Memory B cell (primary cell): ENCODE measurements at regions not wholly inside any gene's neighbourhood (a gene's known extent, or its start where the extent isn't known, plus 50 kb on each side); places are given as distances from the start of the nearest gene placed in this dataset.

ENCODE experiments used
- ATAC-seq: fragments of 150-1000 bp; cut with Tn5 transposase; 2 replicates; pipeline ENCODE4 v1.10.0; 2021; ENCODE audit warnings: low read depth, mild to moderate bottlenecking, moderate library complexity
- DNase-seq, 2 donors: peaks; one replicate each; pipeline ENCODE4 v3.0.0; 2022; ENCODE audit warnings: low spot score in 2 of 2
- H3K27ac Mint-ChIP-seq: one replicate; pipeline ENCODE4 v1.8.0; 2022; ENCODE audit warnings: mild to moderate bottlenecking, moderate library complexity, mixed read lengths
- H3K27me3 Mint-ChIP-seq: one replicate; pipeline ENCODE4 v1.8.0; 2022; ENCODE audit warnings: mixed read lengths
- H3K36me3 Mint-ChIP-seq: one replicate; pipeline ENCODE4 v1.8.0; 2022; ENCODE audit warnings: mild to moderate bottlenecking, mixed read lengths
- H3K4me1 Mint-ChIP-seq: one replicate; pipeline ENCODE4 v1.8.0; 2022; ENCODE audit warnings: mixed read lengths
- H3K4me3 Mint-ChIP-seq: one replicate; pipeline ENCODE4 v1.8.0; 2022; ENCODE audit warnings: mild to moderate bottlenecking, moderate library complexity, mixed read lengths
- H3K9me3 Mint-ChIP-seq: one replicate; pipeline ENCODE4 v1.8.0; 2022; ENCODE audit warnings: mixed read lengths

GRCh38 chr1:63033211-63033610 is 249.3 kb downstream of the ATG4C start:
- Mint-ChIP-seq H3K4me3 (no peak overlapping the region), H3K27ac (no peak overlapping the region), H3K27me3 (peaks cover 3% of the 10 kb centered on the region), H3K4me1 (no peaks in the 10 kb centered on the region), H3K36me3 (no peaks in the 10 kb centered on the region), H3K9me3 (peaks cover 1% of the 10 kb centered on the region)
- DNase-seq (no peak), ATAC-seq (no peak)

GRCh38 chr1:63034256-63034655 is 250.3 kb downstream of the ATG4C start:
- H3K36me3 Mint-ChIP-seq, result no peaks in the 10 kb centered on the region
- no peak for ATAC-seq
- H3K4me1 Mint-ChIP-seq, result no peaks in the 10 kb centered on the region
- H3K27ac Mint-ChIP-seq, result no peak overlapping the region
- DNase-seq, result no peak
- no peak overlapping the region for H3K4me3 Mint-ChIP-seq
- peaks cover 3% of the 10 kb centered on the region for H3K27me3 Mint-ChIP-seq
- no peaks in the 10 kb centered on the region for H3K9me3 Mint-ChIP-seq

GRCh38 chr1:63038586-63038985 is 254.7 kb downstream of the ATG4C start:
- no peaks in the 10 kb centered on the region for H3K9me3 Mint-ChIP-seq
- no peaks in the 10 kb centered on the region for H3K4me1 Mint-ChIP-seq
- H3K36me3 Mint-ChIP-seq, result no peaks in the 10 kb centered on the region
- H3K27me3 Mint-ChIP-seq, result peaks cover 3% of the 10 kb centered on the region
- no peak for ATAC-seq
- no peak for DNase-seq
- no peak overlapping the region for H3K27ac Mint-ChIP-seq
- H3K4me3 Mint-ChIP-seq, result no peak overlapping the region

GRCh38 chr1:63041660-63042059 is 257.7 kb downstream of the ATG4C start:
- DNase-seq (no peak), ATAC-seq (no peak)
- Mint-ChIP-seq H3K4me1 (no peaks in the 10 kb centered on the region), H3K4me3 (no peak overlapping the region), H3K36me3 (no peaks in the 10 kb centered on the region), H3K27ac (no peak overlapping the region), H3K27me3 (no peaks in the 10 kb centered on the region), H3K9me3 (no peaks in the 10 kb centered on the region)

GRCh38 chr1:63042278-63042677 is 258.3 kb downstream of the ATG4C start:
- no peaks in the 10 kb centered on the region for H3K27me3 Mint-ChIP-seq
- ATAC-seq (no peak), DNase-seq (no peak)
- no peaks in the 10 kb centered on the region for H3K36me3 Mint-ChIP-seq
- H3K4me3 Mint-ChIP-seq, result no peak overlapping the region
- H3K27ac Mint-ChIP-seq, result no peak overlapping the region
- H3K9me3 Mint-ChIP-seq, result no peaks in the 10 kb centered on the region
- H3K4me1 Mint-ChIP-seq, result no peaks in the 10 kb centered on the region

GRCh38 chr1:63046539-63046938 is 262.6 kb downstream of the ATG4C start:
- no peak overlapping the region for H3K4me3 Mint-ChIP-seq
- H3K4me1 Mint-ChIP-seq, result no peaks in the 10 kb centered on the region
- DNase-seq (no peak), ATAC-seq (no peak)
- H3K27me3 Mint-ChIP-seq, result peaks cover 3% of the 10 kb centered on the region
- no peaks in the 10 kb centered on the region for H3K9me3 Mint-ChIP-seq
- H3K27ac Mint-ChIP-seq, result no peak overlapping the region
- no peaks in the 10 kb centered on the region for H3K36me3 Mint-ChIP-seq

- Mint-ChIP-seq H3K4me3 (no peak overlapping the region), H3K27me3 (peaks cover 3% of the 10 kb centered on the region), H3K36me3 (no peaks in the 10 kb centered on the region), H3K9me3 (no peaks in the 10 kb centered on the region), H3K4me1 (no peaks in the 10 kb centered on the region), H3K27ac (no peak overlapping the region)
- ATAC-seq (no peak), DNase-seq (no peak)
These were observed 265.2 kb downstream of the ATG4C start for GRCh38 chr1:63049135-63049534.

GRCh38 chr1:63051356-63051755 is 267.4 kb downstream of the ATG4C start:
- DNase-seq, result no peak
- Mint-ChIP-seq H3K36me3 (no peaks in the 10 kb centered on the region), H3K27me3 (peaks cover 12% of the 10 kb centered on the region), H3K9me3 (no peaks in the 10 kb centered on the region), H3K27ac (no peak overlapping the region), H3K4me1 (no peaks in the 10 kb centered on the region), H3K4me3 (no peak overlapping the region)
- no peak for ATAC-seq

- H3K27ac Mint-ChIP-seq, result no peak overlapping the region
- ATAC-seq, result no peak
- no peak for DNase-seq
- H3K4me1 Mint-ChIP-seq, result no peaks in the 10 kb centered on the region
- no peak overlapping the region for H3K4me3 Mint-ChIP-seq
- H3K9me3 Mint-ChIP-seq, result no peaks in the 10 kb centered on the region
- no peaks in the 10 kb centered on the region for H3K36me3 Mint-ChIP-seq
- peaks cover 13% of the 10 kb centered on the region for H3K27me3 Mint-ChIP-seq
These were observed 268.0 kb downstream of the ATG4C start for GRCh38 chr1:63051886-63052285.

GRCh38 chr1:63054184-63054583 is 268.2 kb upstream of the FOXD3 start:
- H3K36me3 Mint-ChIP-seq, result no peaks in the 10 kb centered on the region
- no peak for DNase-seq
- no peaks in the 10 kb centered on the region for H3K9me3 Mint-ChIP-seq
- H3K27ac Mint-ChIP-seq, result no peak overlapping the region
- no peak for ATAC-seq
- no peaks in the 10 kb centered on the region for H3K4me1 Mint-ChIP-seq
- peaks cover 12% of the 10 kb centered on the region for H3K27me3 Mint-ChIP-seq
- no peak overlapping the region for H3K4me3 Mint-ChIP-seq

GRCh38 chr1:63063367-63063766 is 259.0 kb upstream of the FOXD3 start:
- H3K9me3 Mint-ChIP-seq, result peaks cover 3% of the 10 kb centered on the region
- H3K4me3 Mint-ChIP-seq, result no peak overlapping the region
- no peak for DNase-seq
- no peak for ATAC-seq
- no peak overlapping the region for H3K27ac Mint-ChIP-seq
- no peaks in the 10 kb centered on the region for H3K4me1 Mint-ChIP-seq
- H3K27me3 Mint-ChIP-seq, result peaks cover 3% of the 10 kb centered on the region
- H3K36me3 Mint-ChIP-seq, result no peaks in the 10 kb centered on the region

GRCh38 chr1:63064135-63064534 is 258.2 kb upstream of the FOXD3 start:
- Mint-ChIP-seq H3K27ac (no peak overlapping the region), H3K4me1 (no peaks in the 10 kb centered on the region)

GRCh38 chr1:63068626-63069025 is 253.7 kb upstream of the FOXD3 start:
- Mint-ChIP-seq H3K9me3 (peaks cover 1% of the 10 kb centered on the region), H3K36me3 (no peaks in the 10 kb centered on the region), H3K27ac (no peak overlapping the region), H3K4me3 (no peak overlapping the region), H3K4me1 (no peaks in the 10 kb centered on the region), H3K27me3 (peaks cover 15% of the 10 kb centered on the region)
- no peak for DNase-seq
- no peak for ATAC-seq

More at GRCh38 chr1:63064135-63064534, 258.2 kb upstream of the FOXD3 start:
- ATAC-seq (no peak), DNase-seq (no peak)
- H3K36me3 Mint-ChIP-seq, result no peaks in the 10 kb centered on the region
- H3K9me3 Mint-ChIP-seq, result peaks cover 3% of the 10 kb centered on the region
- peaks cover 3% of the 10 kb centered on the region for H3K27me3 Mint-ChIP-seq
- no peak overlapping the region for H3K4me3 Mint-ChIP-seq

GRCh38 chr1:63069214-63069613 is 253.2 kb upstream of the FOXD3 start:
- Mint-ChIP-seq H3K4me1 (peaks cover 2% of the 10 kb centered on the region), H3K27ac (no peak overlapping the region), H3K27me3 (peaks cover 16% of the 10 kb centered on the region), H3K4me3 (no peak overlapping the region), H3K9me3 (peaks cover 1% of the 10 kb centered on the region), H3K36me3 (no peaks in the 10 kb centered on the region)
- DNase-seq (no peak), ATAC-seq (no peak)

GRCh38 chr1:63073309-63074306 is 248.8 kb upstream of the FOXD3 start:
- H3K27me3 Mint-ChIP-seq, result peaks cover 25% of the 10 kb centered on the region
- H3K27ac Mint-ChIP-seq, result no peak overlapping the region
- DNase-seq, result no peak
- no peak for ATAC-seq
- peak overlapping the region; percentile 12 for H3K4me3 Mint-ChIP-seq
- H3K36me3 Mint-ChIP-seq, result peaks cover 3% of the 10 kb centered on the region
- H3K9me3 Mint-ChIP-seq, result peaks cover 9% of the 10 kb centered on the region
- H3K4me1 Mint-ChIP-seq, result peaks cover 2% of the 10 kb centered on the region
